ENCODE measurements at regions not wholly inside any gene's neighbourhood (a gene's known extent, or its start where the extent isn't known, plus 50 kb on each side); places are given as distances from the start of the nearest gene placed in this dataset.

GRCh38 chr19:33902395-33902794 is 105.7 kb downstream of the KCTD15 start:
- DNase-seq = no peak

DNA sequence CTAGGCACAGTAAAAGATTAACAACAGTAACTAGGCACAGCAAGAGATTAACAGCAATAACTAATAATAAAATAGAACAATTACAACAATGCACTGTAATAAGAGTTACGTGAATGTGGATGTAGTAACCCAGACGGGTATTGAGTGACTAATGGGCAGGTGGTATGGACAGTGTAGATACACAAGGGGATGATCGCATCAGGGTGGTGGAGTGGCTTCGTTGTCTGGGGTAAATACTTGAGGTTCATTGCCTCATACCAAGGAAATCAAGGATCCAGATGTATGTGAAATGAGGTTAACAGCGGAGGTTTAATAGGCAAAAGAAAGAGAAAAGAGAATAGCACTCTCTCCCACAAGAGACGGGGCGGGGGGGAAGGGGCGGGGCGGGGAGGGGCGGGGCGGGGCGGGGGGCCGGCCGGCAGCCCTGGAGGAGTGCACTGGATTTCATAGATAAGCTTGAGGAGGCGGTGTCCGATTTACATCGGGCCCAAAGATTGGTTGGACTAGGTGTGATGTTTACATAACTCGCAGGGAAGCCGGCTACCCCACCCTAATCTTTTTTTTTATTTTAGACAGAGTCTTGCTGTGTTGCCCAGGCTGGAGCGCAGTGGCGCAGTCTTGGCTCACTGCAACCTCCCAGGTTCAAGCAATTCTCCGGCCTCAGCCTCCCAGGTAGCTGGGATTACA is 106.3 kb downstream of the KCTD15 start:
- no peak for DNase-seq

- no peak for DNase-seq
Measured at GRCh38 chr19:33903489-33903850, 106.8 kb downstream of the KCTD15 start.

- no peak for DNase-seq
Measured at GRCh38 chr19:33904681-33905080, 108.0 kb downstream of the KCTD15 start.

DNA sequence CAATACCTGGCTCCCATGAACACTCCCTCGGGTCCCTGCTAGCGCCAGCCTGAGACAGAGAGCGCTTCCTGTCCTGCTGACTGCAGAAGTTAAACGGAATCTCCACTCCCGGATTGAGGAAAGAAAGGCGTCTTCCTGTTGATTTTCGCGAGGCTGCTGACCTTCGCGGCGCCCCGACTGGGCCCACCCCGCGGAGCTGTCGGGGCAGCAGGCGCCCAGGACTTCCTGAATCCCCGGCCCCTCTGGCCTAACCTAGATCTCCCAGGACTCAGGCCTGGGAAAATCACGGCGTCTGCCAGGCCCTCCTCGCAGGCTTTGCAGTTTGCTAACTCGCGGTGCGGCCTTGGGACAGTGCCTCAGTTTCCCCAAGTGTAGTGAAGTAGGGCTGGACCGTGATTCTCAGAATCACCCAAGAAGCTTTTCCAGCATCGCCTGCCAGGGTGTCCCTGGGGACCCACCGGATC is 108.8 kb downstream of the KCTD15 start:
- DNase-seq = no peak

GRCh38 chr19:33905937-33906577 is 109.4 kb downstream of the KCTD15 start:
- no peak for DNase-seq

DNA sequence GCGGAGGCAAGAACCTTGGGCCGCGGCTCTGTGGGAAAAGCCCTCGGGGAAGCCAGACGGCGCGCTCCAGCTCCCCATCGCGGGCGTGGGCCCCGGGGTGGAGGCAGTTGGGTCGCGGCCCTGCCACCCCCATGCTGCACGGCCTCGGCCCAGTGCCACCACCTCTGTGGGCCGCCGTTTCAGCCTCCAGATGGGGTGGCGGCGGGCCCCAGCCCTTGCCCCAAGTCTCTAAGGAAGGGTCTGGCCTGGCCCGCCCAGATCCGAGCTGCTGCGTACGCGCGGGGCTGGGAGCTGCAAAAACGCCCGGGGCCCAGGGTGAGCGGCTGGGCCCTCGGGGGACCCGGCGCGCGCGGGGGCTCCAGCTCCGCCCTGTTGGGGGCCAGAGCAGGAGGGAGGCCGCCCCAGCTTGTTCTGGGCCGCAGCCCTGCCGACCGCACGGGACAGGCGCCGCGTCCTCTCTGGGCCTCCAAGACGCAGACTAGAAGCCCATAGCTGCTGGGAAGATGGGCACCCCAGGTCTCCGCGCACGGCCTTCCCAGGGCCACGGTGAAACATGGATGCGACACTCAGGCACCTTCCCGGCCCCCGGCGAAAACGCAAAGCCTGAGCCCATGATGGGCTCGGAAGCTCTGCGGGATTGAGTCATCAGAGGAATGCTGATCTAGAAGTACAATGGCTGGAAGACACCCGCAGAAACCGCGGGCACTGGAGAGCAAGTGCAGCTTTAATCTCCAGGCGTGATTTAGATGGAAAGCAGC is 110.1 kb downstream of the KCTD15 start:
- no peak for DNase-seq

- no peak for DNase-seq
Measured at GRCh38 chr19:33910922-33911321, 114.3 kb downstream of the KCTD15 start.

DNA sequence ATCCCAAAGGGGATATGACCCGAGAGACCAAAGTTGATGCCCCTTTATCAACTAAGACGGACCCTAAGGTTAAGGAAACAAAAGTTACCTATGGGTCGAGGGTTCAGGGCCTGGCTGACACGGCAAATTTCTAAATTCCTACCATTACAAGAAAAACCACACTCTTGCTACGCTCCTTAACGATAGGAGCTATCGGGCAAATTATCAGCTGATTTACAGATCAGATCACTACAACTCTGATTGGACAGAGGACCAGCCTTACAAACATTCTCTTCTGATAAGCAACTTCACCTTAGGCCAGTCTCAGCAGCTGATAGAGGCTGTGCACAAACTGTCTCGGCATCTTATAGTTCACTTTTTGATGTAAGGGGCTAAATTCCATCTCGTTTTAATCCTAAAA is 117.9 kb downstream of the KCTD15 start:
- no peak for DNase-seq

DNA sequence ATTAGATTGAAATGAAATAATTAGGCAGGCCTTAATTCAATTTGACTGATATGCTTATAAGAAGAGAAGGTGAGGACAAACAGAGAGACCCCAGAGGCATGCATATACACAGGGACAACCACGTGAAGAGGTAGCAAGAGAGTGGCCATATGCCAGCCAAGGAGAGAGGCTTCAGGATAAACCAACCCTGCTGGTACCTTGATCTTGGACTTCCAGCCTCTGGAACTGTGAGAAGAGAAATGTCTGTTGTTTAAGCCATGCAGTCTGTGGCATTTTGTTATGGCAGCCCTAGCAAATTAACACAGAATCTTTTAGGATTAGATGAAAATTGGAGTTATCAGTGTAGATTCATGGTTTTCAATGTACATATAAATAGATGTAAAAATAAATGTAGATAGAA is 120.1 kb downstream of the KCTD15 start:
- DNase-seq = no peak

DNA sequence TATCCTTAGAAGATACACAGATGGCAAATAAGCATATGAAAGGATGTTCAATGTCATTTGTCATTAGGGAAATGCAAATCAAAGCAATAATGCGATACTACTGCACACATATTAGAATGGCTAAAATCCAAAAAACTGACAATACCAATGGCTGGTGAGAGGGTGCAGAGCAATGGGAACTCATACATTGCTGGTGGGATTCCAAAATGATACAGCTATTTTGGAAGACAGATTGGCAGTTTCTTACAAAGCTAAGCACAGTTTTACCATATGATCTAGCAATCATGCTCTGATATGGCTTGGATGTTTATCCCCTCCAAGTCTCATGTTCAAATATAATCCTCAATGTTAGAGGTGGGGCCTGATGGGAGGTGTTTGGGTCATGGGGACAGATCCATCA is 122.6 kb downstream of the KCTD15 start:
- no peak for DNase-seq

- no peak for DNase-seq
Measured at GRCh38 chr19:33921165-33921564, 124.5 kb downstream of the KCTD15 start.

GRCh38 chr19:33926306-33926705 is 129.6 kb downstream of the KCTD15 start:
- no peak for DNase-seq

DNA sequence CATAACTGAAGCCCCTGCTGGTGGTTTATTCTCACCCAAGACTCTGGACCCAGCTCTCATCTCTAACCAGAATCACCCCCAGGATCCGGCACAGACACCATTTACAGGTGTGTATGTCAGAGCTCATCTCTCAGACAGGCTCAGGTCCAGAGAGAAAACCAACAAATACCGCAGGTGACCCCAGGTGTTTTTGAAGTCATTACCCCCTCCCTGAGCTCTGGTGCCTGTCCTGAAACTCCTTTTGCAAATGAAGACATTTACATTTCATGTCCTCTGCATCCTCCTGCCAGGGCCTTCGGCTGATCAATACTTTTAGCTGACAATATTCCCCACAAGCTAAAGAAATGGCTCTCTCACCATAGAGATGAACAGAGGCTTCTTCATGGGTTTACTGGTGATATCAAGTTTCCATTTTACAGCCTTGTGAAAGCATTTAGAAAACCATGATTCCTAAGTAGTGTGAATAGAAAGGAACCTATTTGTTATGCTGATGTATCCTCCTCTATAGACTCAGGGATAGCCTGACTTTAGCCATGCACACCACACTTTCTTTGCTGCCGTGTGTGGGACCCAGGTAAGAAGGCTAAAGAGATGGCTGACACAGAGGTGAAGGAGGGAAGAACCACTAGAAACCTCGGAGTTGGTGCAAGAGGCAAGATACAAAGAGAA is 131.3 kb downstream of the KCTD15 start:
- no peak for DNase-seq

GRCh38 chr19:33928458-33928950 is 131.8 kb downstream of the KCTD15 start:
- no peak for DNase-seq

DNA sequence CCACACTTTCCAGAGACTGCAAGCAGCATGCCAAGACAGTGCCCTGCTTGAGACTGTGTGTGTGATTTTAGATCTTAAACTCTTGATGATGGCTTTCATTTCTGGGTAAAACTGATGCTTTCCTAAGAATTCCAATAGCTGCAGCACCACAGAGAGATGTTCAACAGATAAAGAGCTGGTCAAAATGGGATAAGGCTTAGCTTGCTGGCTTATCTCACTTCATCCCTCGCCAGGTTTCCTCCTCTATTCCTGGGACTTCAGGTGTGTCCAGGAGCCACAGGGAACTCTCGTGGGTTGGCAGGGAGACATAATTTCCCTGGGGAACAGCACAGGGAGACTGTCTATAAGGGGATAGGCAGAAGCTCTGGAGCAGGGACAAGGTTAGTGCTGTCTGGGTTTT is 137.3 kb downstream of the KCTD15 start:
- no peak for DNase-seq

GRCh38 chr19:33938821-33939220 is 142.2 kb downstream of the KCTD15 start:
- DNase-seq = no peak

DNA sequence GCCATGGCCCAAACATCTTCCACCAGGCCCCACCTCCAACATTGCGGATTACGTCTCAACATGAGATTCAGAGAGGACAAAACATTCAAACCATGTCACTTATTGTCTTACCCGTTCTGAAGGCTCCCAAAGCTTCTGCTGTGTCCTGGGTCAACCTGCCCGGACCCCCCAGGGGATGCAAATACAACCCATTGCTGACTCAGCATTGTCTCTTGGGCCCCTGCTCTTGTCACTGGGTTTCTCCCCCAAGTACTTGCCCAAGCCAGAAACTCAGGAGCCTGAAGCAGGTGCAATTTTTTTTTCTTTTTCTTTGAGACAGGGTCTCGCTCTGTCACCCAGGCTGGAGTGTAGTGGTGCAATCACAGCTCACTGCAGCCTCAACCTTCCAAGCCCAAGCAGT is 144.5 kb downstream of the KCTD15 start:
- no peak for DNase-seq

DNA sequence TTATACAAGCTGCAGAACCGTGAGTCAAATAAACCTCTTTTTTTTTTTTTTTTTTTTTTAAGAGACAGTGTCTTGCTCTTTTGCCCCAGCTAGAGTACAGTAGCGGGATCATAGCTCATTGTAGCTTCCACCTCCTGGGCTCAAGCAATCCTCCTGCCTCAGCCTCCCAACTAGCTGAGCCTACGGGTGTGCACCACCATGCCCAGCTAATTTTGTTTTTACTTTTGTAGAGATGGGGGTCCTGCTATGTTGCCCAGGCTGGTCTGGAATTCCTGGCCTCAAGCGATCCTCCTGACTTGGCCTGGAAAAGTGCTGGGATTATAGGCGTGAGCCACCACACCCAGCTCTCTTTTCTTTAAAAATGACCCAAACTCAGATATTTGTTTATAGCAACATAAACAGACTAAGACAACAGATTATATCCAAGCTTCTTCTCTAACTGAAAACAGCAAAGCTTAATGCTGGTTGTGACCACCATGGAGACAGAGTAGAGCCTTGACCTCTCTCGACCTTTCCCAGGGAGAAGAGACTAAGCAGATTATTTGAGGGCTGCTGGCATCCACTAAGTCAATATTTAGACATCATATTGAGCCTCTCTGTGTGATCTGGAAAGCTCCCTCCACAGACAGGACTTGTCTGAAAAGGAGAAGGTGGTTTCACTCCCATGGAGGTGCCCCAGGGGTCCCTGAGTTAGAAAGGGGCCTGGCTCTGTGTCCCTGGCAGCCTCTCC is 150.0 kb downstream of the KCTD15 start:
- no peak for DNase-seq

DNA sequence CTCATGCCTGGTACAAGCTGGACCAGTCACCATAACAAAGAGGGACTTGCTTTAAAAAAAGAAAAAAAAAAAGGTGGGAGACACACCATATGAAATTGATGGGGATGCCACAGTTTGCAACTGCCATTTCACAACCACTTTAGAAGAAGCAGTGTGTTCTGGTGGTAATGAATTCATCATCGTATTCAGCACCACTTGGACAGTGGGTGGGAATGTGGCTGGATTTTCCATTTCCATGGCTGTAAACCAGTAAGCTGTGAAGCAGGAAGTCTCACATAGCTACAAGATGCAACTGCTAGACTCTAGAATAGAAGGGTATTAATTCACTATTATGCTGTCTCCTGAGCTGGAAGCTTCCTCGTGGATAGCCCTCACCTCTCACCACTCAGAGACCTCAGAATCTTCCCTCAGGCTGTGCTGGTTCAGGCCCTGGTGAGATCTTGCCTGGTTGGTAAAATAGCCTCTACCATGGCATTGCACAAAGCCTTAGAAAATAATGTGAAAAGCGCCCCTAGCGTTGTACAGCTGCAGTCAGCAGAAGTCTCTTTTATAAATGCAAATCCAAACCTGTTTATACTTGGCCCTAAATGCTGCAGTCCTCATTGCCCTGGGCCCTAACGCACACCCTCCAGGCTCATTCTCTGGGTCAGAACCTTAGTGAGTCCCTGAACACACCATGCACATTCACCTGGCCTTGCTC is 150.7 kb downstream of the KCTD15 start:
- no peak for DNase-seq

DNA sequence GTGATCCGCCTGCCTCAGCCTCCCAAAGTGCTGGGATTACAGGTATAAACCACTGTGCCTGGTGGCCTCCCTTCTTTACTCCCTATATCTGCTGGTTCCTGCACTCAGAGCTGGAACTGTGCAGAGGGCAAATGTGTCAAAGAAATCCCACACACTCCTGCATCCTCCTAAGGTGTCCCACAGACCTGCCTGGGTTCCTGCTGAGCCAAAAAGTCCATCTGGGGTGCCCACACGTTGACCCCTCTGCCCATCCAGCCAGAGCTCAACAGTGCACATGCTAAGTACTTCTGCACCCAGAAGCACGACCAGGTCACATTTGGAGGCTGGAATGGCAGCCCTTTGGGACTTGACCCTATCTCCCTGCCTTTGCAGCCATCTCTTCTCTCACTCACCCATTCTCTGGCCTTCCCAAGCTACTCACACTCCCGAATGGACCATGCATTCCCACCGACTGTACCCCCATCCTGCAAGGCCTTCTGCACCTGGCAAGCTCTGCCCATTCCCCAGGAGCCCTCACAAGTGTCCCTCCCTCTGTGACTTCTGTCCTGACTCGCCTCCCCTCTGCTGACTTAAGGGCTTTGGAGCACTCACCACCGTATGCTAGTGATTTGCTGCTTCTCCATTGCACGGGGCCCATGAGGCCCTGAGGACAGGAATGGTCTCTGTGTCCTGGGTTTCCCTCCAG is 152.1 kb downstream of the KCTD15 start:
- DNase-seq = no peak
